Esophagus squamous epithelium (tissue), 5 donors: ENCODE measurements at regions not wholly inside any gene's neighbourhood (a gene's known extent, or its start where the extent isn't known, plus 50 kb on each side); places are given as distances from the start of the nearest gene placed in this dataset.

Source experiments
- DNase-seq: peaks from one replicate; lab custom pipeline; 2025; lab: John Stamatoyannopoulos, UW
- H3K27ac ChIP-seq, 4 donors: fragments of 200-600 bp; sonication (generic); one replicate each; pipeline ENCODE4 v1.5.1; 2016 to 2019; ENCODE audit warnings: mild to moderate bottlenecking in 1 of 4
- H3K27me3 ChIP-seq, 4 donors: fragments of 200-600 bp; sonication (generic); 1 replicate in 3 of 4; 2 replicates in 1 of 4; pipeline versions ENCODE4 v1.5.1 to v1.6.0; 2017 to 2021; ENCODE audit warnings: antibody characterized with exemption in 1 of 4
- H3K36me3 ChIP-seq, 3 donors: fragments of 200-600 bp; sonication (generic); one replicate each; pipeline ENCODE4 v1.5.1; 2016 to 2019
- H3K4me1 ChIP-seq, 3 donors: fragments of 200-600 bp; sonication (generic); one replicate each; pipeline ENCODE4 v1.5.1; 2017 to 2019
- H3K4me3 ChIP-seq, 4 donors: fragments of 200-600 bp; sonication (generic); 1 replicate in 3 of 4; 2 replicates in 1 of 4; pipeline ENCODE4 v1.5.1; 2016 to 2019; ENCODE audit warnings: mild to moderate bottlenecking in 2 of 4, moderate library complexity in 1 of 4
- H3K9me3 ChIP-seq, 3 donors: fragments of 200-600 bp; sonication (generic); one replicate each; pipeline ENCODE4 v1.5.1; 2016 to 2019
- POLR2A ChIP-seq, 4 donors: fragments of 450-650 bp; IDR thresholded peaks; one replicate each; pipeline ENCODE4 v1.6.1; 2017; ENCODE audit warnings: antibody characterized with exemption in 4 of 4, mild to moderate bottlenecking in 4 of 4, moderate library complexity in 3 of 4
- WGBS, 2 donors: methylation state at CpG; one replicate each; pipeline ENCODE4 v1.1.5; 2018; 5-methylcytosine and 5-hydroxymethylcytosine counted together
- intact Hi-C: fragments of 100-400 bp; cut with DNase I; formaldehyde crosslinking; loops from one replicate; pipeline ENCODE4 v1.15.0; 2022
- TF ChIP-seq, protein P1 (sequence below), 6 experiments: fragments of 450-650 bp in 4 of 6; fragments of 200-600 bp in 2 of 6; sonication (generic) in 2 of 6; IDR thresholded peaks; one replicate each; pipeline ENCODE4 v1.5.1; 2016 to 2019; ENCODE audit warnings: antibody characterized with exemption in 6 of 6, mild to moderate bottlenecking in 4 of 6, moderate library complexity in 4 of 6
- donor health status: DM: yes; HTN: yes; CAD: no.

DNA sequence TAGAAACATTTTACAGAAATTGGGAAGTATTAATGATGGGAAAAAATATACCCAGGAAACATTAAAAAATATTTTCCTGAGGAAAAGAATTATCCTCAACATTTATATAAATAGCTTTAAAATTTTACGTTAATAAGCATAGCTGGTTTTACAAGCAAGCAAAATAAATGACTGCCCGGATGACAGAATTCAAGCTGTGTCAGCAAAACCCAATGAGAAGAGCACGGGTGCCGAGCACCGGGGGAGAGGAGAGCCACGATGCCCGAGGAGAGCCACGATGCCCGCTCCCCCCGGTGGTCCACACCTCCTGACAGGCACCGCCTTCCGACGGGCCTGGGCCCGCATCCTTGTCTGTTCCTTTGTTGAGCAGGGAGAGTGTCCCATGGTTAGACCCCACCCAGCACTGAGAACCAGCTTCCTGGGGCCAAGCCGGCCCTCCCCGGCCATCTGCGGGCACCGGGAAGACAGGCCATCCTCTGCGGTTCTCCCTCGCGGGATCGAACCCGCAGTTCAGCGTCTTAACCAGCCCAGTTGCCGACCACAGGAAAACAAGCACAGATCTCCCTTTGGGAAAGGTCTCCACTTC, 63.3 kb upstream of the PDE10A start:
- no peak for DNase-seq
- TF ChIP-seq, protein P1, sequence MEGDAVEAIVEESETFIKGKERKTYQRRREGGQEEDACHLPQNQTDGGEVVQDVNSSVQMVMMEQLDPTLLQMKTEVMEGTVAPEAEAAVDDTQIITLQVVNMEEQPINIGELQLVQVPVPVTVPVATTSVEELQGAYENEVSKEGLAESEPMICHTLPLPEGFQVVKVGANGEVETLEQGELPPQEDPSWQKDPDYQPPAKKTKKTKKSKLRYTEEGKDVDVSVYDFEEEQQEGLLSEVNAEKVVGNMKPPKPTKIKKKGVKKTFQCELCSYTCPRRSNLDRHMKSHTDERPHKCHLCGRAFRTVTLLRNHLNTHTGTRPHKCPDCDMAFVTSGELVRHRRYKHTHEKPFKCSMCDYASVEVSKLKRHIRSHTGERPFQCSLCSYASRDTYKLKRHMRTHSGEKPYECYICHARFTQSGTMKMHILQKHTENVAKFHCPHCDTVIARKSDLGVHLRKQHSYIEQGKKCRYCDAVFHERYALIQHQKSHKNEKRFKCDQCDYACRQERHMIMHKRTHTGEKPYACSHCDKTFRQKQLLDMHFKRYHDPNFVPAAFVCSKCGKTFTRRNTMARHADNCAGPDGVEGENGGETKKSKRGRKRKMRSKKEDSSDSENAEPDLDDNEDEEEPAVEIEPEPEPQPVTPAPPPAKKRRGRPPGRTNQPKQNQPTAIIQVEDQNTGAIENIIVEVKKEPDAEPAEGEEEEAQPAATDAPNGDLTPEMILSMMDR (IDR thresholded peaks at IDR 0.05), result no peak
- no peak for TF ChIP-seq POLR2A (IDR thresholded peaks at IDR 0.05)
- H3K36me3 ChIP-seq, result no peaks in the 10 kb centered on the region
- H3K4me3 ChIP-seq, result no peak overlapping the region
- no peaks in the 10 kb centered on the region for H3K9me3 ChIP-seq
- H3K27ac ChIP-seq, result no peak overlapping the region
- WGBS, 2 donors, result 78 to 89% methylated on average over 15 to 21 of the region's 25 CpGs
- intact Hi-C loops, result no loop called here
- H3K27me3 ChIP-seq, result no peaks in the 10 kb centered on the region
- no peaks in the 10 kb centered on the region for H3K4me1 ChIP-seq

DNA sequence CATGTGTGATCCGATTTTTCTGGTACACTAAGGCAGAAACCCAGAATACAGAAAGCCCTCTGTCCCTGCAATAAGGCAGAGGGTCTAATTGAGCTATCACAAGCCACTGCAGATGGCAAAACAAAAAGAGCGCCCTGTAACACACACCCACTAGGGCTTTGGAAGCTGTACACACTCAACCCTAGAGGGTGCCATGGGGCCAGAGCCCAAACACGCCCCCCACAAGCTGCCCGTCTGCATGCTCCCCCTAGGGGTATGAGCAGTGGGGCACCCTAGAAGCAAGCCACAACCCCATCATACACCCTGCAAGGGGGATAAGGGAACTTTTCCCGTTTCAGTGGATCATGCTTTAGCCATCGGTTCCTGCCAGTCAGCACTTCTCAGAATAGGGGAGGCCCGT, 62.2 kb upstream of the PDE10A start:
- intact Hi-C loops, result no loop called here
- no peak for DNase-seq
- Histone ChIP-seq H3K36me3 (no peaks in the 10 kb centered on the region), H3K4me1 (no peaks in the 10 kb centered on the region), H3K27ac (no peak overlapping the region), H3K9me3 (no peaks in the 10 kb centered on the region), H3K4me3 (no peak overlapping the region), H3K27me3 (no peaks in the 10 kb centered on the region)
- TF ChIP-seq, protein P1 (IDR thresholded peaks at IDR 0.05), result no peak
- TF ChIP-seq POLR2A (IDR thresholded peaks at IDR 0.05), result no peak
- 88 to 90% methylated on average over 4 to 5 of the region's 7 CpGs for WGBS, 2 donors

DNA sequence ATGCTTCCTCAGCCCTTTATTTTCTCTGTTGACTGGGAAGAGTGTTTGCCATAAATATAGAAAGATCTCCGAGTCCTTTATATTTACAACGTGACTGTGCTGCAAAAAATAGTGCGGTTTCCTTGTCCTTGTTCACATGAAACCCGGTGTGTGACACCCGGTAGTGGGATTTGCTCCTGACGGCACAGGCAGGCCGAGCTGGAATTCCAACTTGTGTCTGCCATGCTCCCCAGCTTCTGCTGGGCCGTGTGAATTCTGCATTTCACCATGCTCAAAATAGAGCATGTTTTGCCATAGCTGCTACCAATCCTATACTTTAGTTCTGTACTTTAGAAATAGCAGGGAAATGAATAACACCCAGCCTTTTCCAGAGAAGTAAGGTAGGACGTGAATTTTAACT, 60.3 kb upstream of the PDE10A start:
- 61 to 70% methylated on average over 6 to 9 of the region's 9 CpGs for WGBS, 2 donors
- no peaks in the 10 kb centered on the region for H3K36me3 ChIP-seq
- no peak overlapping the region for H3K27ac ChIP-seq
- H3K4me3 ChIP-seq, result no peak overlapping the region
- no peak for TF ChIP-seq POLR2A (IDR thresholded peaks at IDR 0.05)
- TF ChIP-seq, protein P1 (IDR thresholded peaks at IDR 0.05), result no peak
- intact Hi-C loops, result no loop called here
- H3K4me1 ChIP-seq, result no peaks in the 10 kb centered on the region
- H3K27me3 ChIP-seq, result no peaks in the 10 kb centered on the region
- DNase-seq, result no peak
- H3K9me3 ChIP-seq, result no peaks in the 10 kb centered on the region

DNA sequence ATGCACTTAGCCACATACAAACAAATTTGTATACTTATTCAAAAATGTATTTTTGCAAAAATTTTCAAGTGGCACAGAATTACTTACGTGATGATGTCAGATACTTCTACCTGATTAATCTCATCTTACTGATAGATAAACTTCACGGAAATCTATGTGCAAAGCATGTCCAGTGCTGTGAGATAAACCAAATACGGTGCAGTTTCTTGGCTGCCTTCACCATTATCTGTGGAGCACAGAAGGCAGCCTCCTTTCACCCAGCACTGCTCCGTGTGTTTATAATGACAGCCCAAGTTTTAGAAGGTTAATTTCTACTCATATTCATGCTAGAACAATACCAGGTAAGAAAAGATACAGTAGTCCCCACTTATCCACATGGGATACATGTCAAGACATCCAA, 59.0 kb upstream of the PDE10A start:
- 71 to 72% methylated on average over 4 of the region's 4 CpGs for WGBS, 2 donors
- Histone ChIP-seq H3K27ac (no peak overlapping the region), H3K27me3 (peaks cover 0 to 7% (median 0%) of the 10 kb centered on the region in 4 donors), H3K9me3 (no peaks in the 10 kb centered on the region), H3K36me3 (no peaks in the 10 kb centered on the region), H3K4me3 (no peak overlapping the region), H3K4me1 (no peaks in the 10 kb centered on the region)
- TF ChIP-seq, protein P1 (IDR thresholded peaks at IDR 0.05), result no peak
- TF ChIP-seq POLR2A (IDR thresholded peaks at IDR 0.05), result no peak
- DNase-seq, result no peak
- intact Hi-C loops, result no loop called here

DNA sequence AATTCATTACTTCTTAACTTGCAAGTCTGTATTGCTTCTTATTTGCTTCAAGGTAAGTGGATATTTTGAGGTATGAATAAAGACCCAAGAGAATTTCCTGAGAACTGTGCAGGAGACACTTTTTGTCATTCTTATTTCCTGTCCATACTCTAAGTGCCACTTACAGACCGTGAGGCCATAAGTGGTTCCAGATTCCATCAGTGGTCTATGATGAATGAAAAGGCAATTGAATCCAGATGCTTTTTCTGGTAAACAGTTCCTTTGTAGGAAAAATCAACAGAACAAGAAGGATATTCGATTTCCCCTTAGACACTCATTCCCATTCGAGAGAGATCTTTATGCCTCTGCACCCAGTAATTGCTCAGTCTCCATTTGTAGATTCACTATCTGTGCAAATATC, 58.3 kb upstream of the PDE10A start:
- peaks cover 0 to 8% (median 0%) of the 10 kb centered on the region in 4 donors for H3K27me3 ChIP-seq
- intact Hi-C loops, result no loop called here
- no peak for DNase-seq
- TF ChIP-seq POLR2A (IDR thresholded peaks at IDR 0.05), result no peak
- TF ChIP-seq, protein P1 (IDR thresholded peaks at IDR 0.05), result no peak
- no peaks in the 10 kb centered on the region for H3K36me3 ChIP-seq
- H3K9me3 ChIP-seq, result no peaks in the 10 kb centered on the region
- H3K4me1 ChIP-seq, result no peaks in the 10 kb centered on the region
- 49 to 61% methylated on average over 3 of the region's 3 CpGs for WGBS, 2 donors
- no peak overlapping the region for H3K27ac ChIP-seq
- no peak overlapping the region for H3K4me3 ChIP-seq
